ENCODE measurements at regions not wholly inside any gene's neighbourhood (a gene's known extent, or its start where the extent isn't known, plus 50 kb on each side); places are given as distances from the start of the nearest gene placed in this dataset.
"Not testable (repeated sequence)": the region's sequence is repeated elsewhere in the genome, so short reads cannot be mapped to it uniquely, and the experiment has no call there.

GRCh38 chr7:69105092-69105491 lies 493.2 kb upstream of the AUTS2 start:
- H3K27me3 ChIP-seq (ENCODE audit: insufficient read depth, low read depth), result no peaks in the 10 kb centered on the region
- H3K27ac ChIP-seq, result no peak overlapping the region
- H3K79me2 ChIP-seq (ENCODE audit: insufficient read depth, low read depth), result no peaks in the 10 kb centered on the region
- no peak overlapping the region for H3K4me3 ChIP-seq (IDR thresholded peaks at IDR 0.05; ENCODE audit: insufficient read depth, low read depth, low read length)
- H3K4me2 ChIP-seq, result no peak overlapping the region
- no peaks in the 10 kb centered on the region for H3K36me3 ChIP-seq (ENCODE audit: insufficient read depth)
- H3K9ac ChIP-seq, result no peak overlapping the region
- H2AFZ ChIP-seq (ENCODE audit: low read depth), result no peak overlapping the region
- H3K4me1 ChIP-seq (ENCODE audit: low read depth, poor library complexity, severe bottlenecking), result no peaks in the 10 kb centered on the region
- no peaks in the 10 kb centered on the region for H4K20me1 ChIP-seq (ENCODE audit: insufficient read depth)
- TF ChIP-seq CTCF (conservative IDR thresholded peaks at IDR 0.05; ENCODE audit: low read depth, low read length), result no peak

- H3K9ac ChIP-seq, result no peak overlapping the region
- H3K4me3 ChIP-seq (IDR thresholded peaks at IDR 0.05; ENCODE audit: insufficient read depth, low read depth, low read length), result no peak overlapping the region
- no peak overlapping the region for H3K27ac ChIP-seq
- no peak overlapping the region for H2AFZ ChIP-seq (ENCODE audit: low read depth)
- H3K4me1 ChIP-seq (ENCODE audit: low read depth, poor library complexity, severe bottlenecking), result no peaks in the 10 kb centered on the region
- no peaks in the 10 kb centered on the region for H4K20me1 ChIP-seq (ENCODE audit: insufficient read depth)
- H3K36me3 ChIP-seq (ENCODE audit: insufficient read depth), result no peaks in the 10 kb centered on the region
- no peaks in the 10 kb centered on the region for H3K27me3 ChIP-seq (ENCODE audit: insufficient read depth, low read depth)
- TF ChIP-seq CTCF (conservative IDR thresholded peaks at IDR 0.05; ENCODE audit: low read depth, low read length), result no peak
- no peak overlapping the region for H3K4me2 ChIP-seq
- no peaks in the 10 kb centered on the region for H3K79me2 ChIP-seq (ENCODE audit: insufficient read depth, low read depth)
Observed at GRCh38 chr7:69105981-69106380, 492.3 kb upstream of the AUTS2 start.

- H3K36me3 ChIP-seq (ENCODE audit: insufficient read depth); H3K9ac ChIP-seq; H3K4me2 ChIP-seq; H3K27ac ChIP-seq; H3K4me3 ChIP-seq (IDR thresholded peaks at IDR 0.05; ENCODE audit: insufficient read depth, low read depth, low read length); H4K20me1 ChIP-seq (ENCODE audit: insufficient read depth); H3K4me1 ChIP-seq (ENCODE audit: low read depth, poor library complexity, severe bottlenecking); H3K27me3 ChIP-seq (ENCODE audit: insufficient read depth, low read depth); H2AFZ ChIP-seq (ENCODE audit: low read depth); H3K79me2 ChIP-seq (ENCODE audit: insufficient read depth, low read depth): not testable (repeated sequence)
Observed at GRCh38 chr7:69106449-69106848, 491.8 kb upstream of the AUTS2 start.

- H3K4me3 ChIP-seq (IDR thresholded peaks at IDR 0.05; ENCODE audit: insufficient read depth, low read depth, low read length); H3K79me2 ChIP-seq (ENCODE audit: insufficient read depth, low read depth); H4K20me1 ChIP-seq (ENCODE audit: insufficient read depth); H3K36me3 ChIP-seq (ENCODE audit: insufficient read depth); H3K27me3 ChIP-seq (ENCODE audit: insufficient read depth, low read depth); H3K9ac ChIP-seq; H2AFZ ChIP-seq (ENCODE audit: low read depth); H3K27ac ChIP-seq; H3K4me2 ChIP-seq; H3K4me1 ChIP-seq (ENCODE audit: low read depth, poor library complexity, severe bottlenecking): not testable (repeated sequence)
Observed at GRCh38 chr7:69106946-69107345, 491.3 kb upstream of the AUTS2 start.

- Histone ChIP-seq H3K27me3 (ENCODE audit: insufficient read depth, low read depth) (no peaks in the 10 kb centered on the region), H3K36me3 (ENCODE audit: insufficient read depth) (no peaks in the 10 kb centered on the region), H3K27ac (no peak overlapping the region), H2AFZ (ENCODE audit: low read depth) (no peak overlapping the region), H3K9ac (no peak overlapping the region), H3K4me2 (no peak overlapping the region), H3K79me2 (ENCODE audit: insufficient read depth, low read depth) (no peaks in the 10 kb centered on the region), H4K20me1 (ENCODE audit: insufficient read depth) (no peaks in the 10 kb centered on the region), H3K4me3 (IDR thresholded peaks at IDR 0.05; ENCODE audit: insufficient read depth, low read depth, low read length) (no peak overlapping the region), H3K4me1 (ENCODE audit: low read depth, poor library complexity, severe bottlenecking) (no peaks in the 10 kb centered on the region)
- no peak for TF ChIP-seq CTCF (conservative IDR thresholded peaks at IDR 0.05; ENCODE audit: low read depth, low read length)
Observed at GRCh38 chr7:69108097-69108496, 490.2 kb upstream of the AUTS2 start.
